Smooth muscle cell (in vitro differentiated cells): ENCODE measurements at regions not wholly inside any gene's neighbourhood (a gene's known extent, or its start where the extent isn't known, plus 50 kb on each side); places are given as distances from the start of the nearest gene placed in this dataset.

Source experiments
- DNase-seq: peaks from one replicate; lab custom pipeline; 2025; ENCODE audit not compliant: unreplicated experiment; lab: John Stamatoyannopoulos, UW
- H2AFZ ChIP-seq: fragments of 200-600 bp; sonication (generic); 2 replicates; pipeline ENCODE4 v1.6.0; 2016; ENCODE audit warnings: antibody characterized with exemption, low read depth, mild to moderate bottlenecking
- H3F3A ChIP-seq: fragments of 200-600 bp; sonication (generic); 2 replicates; pipeline ENCODE4 v1.6.0; 2017; ENCODE audit warnings: antibody characterized with exemption, low read depth
- H3K27ac ChIP-seq: fragments of 200-600 bp; sonication (generic); 2 replicates; pipeline ENCODE4 v1.5.1; 2016; ENCODE audit warnings: low read depth, mild to moderate bottlenecking
- H3K27me3 ChIP-seq: fragments of 200-600 bp; sonication (generic); 2 replicates; pipeline ENCODE4 v1.6.1; 2016; ENCODE audit warnings: low read depth, mild to moderate bottlenecking
- H3K36me3 ChIP-seq: fragments of 200-600 bp; sonication (generic); 2 replicates; pipeline ENCODE4 v1.5.1; 2016; ENCODE audit warnings: low read depth
- H3K4me1 ChIP-seq: fragments of 200-600 bp; sonication (generic); 2 replicates; pipeline ENCODE4 v1.5.1; 2016; ENCODE audit warnings: low read depth
- H3K4me2 ChIP-seq: fragments of 200-600 bp; sonication (generic); 2 replicates; pipeline ENCODE4 v1.6.0; 2016; ENCODE audit warnings: mild to moderate bottlenecking
- H3K4me3 ChIP-seq: fragments of 200-600 bp; sonication (generic); 2 replicates; pipeline ENCODE4 v1.5.1; 2016; ENCODE audit warnings: mild to moderate bottlenecking
- H3K79me2 ChIP-seq: fragments of 200-600 bp; sonication (generic); 2 replicates; pipeline ENCODE4 v1.6.0; 2016; ENCODE audit warnings: low read depth, mild to moderate bottlenecking
- H3K9ac ChIP-seq: fragments of 200-600 bp; sonication (generic); 2 replicates; pipeline ENCODE4 v1.6.0; 2016; ENCODE audit warnings: low read depth
- H3K9me3 ChIP-seq: fragments of 200-600 bp; sonication (generic); replicated peaks from 2 replicates; pipeline ENCODE4 v1.5.1; 2016; ENCODE audit warnings: low read depth
- H4K20me1 ChIP-seq: fragments of 200-600 bp; sonication (generic); 2 replicates; pipeline ENCODE4 v1.6.0; 2016; ENCODE audit warnings: low read depth
- WGBS: methylation state at CpG from one replicate; pipeline ENCODE4 v1.1.7; 2016; ENCODE audit warnings: low lambda C conversion rate; 5-methylcytosine and 5-hydroxymethylcytosine counted together
- TF ChIP-seq, protein P1 (sequence below): fragments of 200-600 bp; sonication (generic); IDR thresholded peaks from 2 replicates; pipeline ENCODE4 v1.5.1; 2017; ENCODE audit warnings: borderline replicate concordance, mild to moderate bottlenecking, antibody characterized with exemption; ENCODE audit not compliant: insufficient read depth, poor library complexity, severe bottlenecking

- H3K27ac ChIP-seq, result no peak overlapping the region
- H3K4me1 ChIP-seq, result no peaks in the 10 kb centered on the region
- H3K4me2 ChIP-seq, result no peak overlapping the region
- no peaks in the 10 kb centered on the region for H4K20me1 ChIP-seq
- DNase-seq, result no peak
- no peaks in the 10 kb centered on the region for H3K79me2 ChIP-seq
- no peaks in the 10 kb centered on the region for H3K36me3 ChIP-seq
- TF ChIP-seq, protein P1, sequence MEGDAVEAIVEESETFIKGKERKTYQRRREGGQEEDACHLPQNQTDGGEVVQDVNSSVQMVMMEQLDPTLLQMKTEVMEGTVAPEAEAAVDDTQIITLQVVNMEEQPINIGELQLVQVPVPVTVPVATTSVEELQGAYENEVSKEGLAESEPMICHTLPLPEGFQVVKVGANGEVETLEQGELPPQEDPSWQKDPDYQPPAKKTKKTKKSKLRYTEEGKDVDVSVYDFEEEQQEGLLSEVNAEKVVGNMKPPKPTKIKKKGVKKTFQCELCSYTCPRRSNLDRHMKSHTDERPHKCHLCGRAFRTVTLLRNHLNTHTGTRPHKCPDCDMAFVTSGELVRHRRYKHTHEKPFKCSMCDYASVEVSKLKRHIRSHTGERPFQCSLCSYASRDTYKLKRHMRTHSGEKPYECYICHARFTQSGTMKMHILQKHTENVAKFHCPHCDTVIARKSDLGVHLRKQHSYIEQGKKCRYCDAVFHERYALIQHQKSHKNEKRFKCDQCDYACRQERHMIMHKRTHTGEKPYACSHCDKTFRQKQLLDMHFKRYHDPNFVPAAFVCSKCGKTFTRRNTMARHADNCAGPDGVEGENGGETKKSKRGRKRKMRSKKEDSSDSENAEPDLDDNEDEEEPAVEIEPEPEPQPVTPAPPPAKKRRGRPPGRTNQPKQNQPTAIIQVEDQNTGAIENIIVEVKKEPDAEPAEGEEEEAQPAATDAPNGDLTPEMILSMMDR, result no peak
- H3K4me3 ChIP-seq, result no peak overlapping the region
- no peak overlapping the region for H3K9ac ChIP-seq
- 81% methylated on average over 3 of the region's 3 CpGs for WGBS
- H3F3A ChIP-seq, result no peaks in the 10 kb centered on the region
- H3K27me3 ChIP-seq, result no peaks in the 10 kb centered on the region
- no peak overlapping the region for H2AFZ ChIP-seq
- no peaks in the 10 kb centered on the region for H3K9me3 ChIP-seq
Measured at GRCh38 chr14:38839694-38840365, 263.2 kb downstream of the SEC23A start.

- H3K79me2 ChIP-seq, result no peaks in the 10 kb centered on the region
- no peak overlapping the region for H3K4me2 ChIP-seq
- TF ChIP-seq, protein P1, result no peak
- H3F3A ChIP-seq, result no peaks in the 10 kb centered on the region
- no peaks in the 10 kb centered on the region for H3K9me3 ChIP-seq
- no peaks in the 10 kb centered on the region for H3K4me1 ChIP-seq
- H3K9ac ChIP-seq, result no peak overlapping the region
- no peak for DNase-seq
- WGBS, result 89% methylated on average over 8 of the region's 8 CpGs
- H3K27ac ChIP-seq, result no peak overlapping the region
- H3K36me3 ChIP-seq, result no peaks in the 10 kb centered on the region
- H2AFZ ChIP-seq, result no peak overlapping the region
- no peaks in the 10 kb centered on the region for H4K20me1 ChIP-seq
- H3K27me3 ChIP-seq, result no peaks in the 10 kb centered on the region
- no peak overlapping the region for H3K4me3 ChIP-seq
Measured at GRCh38 chr14:38838979-38839323, 264.1 kb downstream of the SEC23A start.

GRCh38 chr14:38838049-38838978 lies 264.7 kb downstream of the SEC23A start:
- Histone ChIP-seq H2AFZ (no peak overlapping the region), H3K27me3 (no peaks in the 10 kb centered on the region), H3K9me3 (no peaks in the 10 kb centered on the region), H3K4me3 (no peak overlapping the region), H3K4me2 (no peak overlapping the region), H3F3A (no peaks in the 10 kb centered on the region), H3K4me1 (no peaks in the 10 kb centered on the region), H3K36me3 (no peaks in the 10 kb centered on the region), H3K9ac (no peak overlapping the region), H4K20me1 (no peaks in the 10 kb centered on the region), H3K79me2 (no peaks in the 10 kb centered on the region), H3K27ac (no peak overlapping the region)
- no peak for DNase-seq
- TF ChIP-seq, protein P1, result no peak
- 93% methylated on average over 26 of the region's 27 CpGs for WGBS
